Activated CD4-positive, alpha-beta T cell treated with anti-CD3 and anti-CD28 coated beads, Interleukin-2, amount 50 U/mL, for 4 hours (primary cell): ENCODE measurements at regions not wholly inside any gene's neighbourhood (a gene's known extent, or its start where the extent isn't known, plus 50 kb on each side); places are given as distances from the start of the nearest gene placed in this dataset.
"Not testable (repeated sequence)": the region's sequence is repeated elsewhere in the genome, so short reads cannot be mapped to it uniquely, and the experiment has no call there.

ENCODE experiments used
- DNase-seq, 2 experiments: peaks; one replicate each; pipeline ENCODE4 v3.0.0-alpha.2; 2020

- no peak for DNase-seq
Observed at GRCh38 chr2:18309188-18309587, 251.3 kb downstream of the RDH14 start.

GRCh38 chr2:18304849-18305248, 255.6 kb downstream of the RDH14 start:
- DNase-seq = no peak

- DNase-seq = no peak
Observed at GRCh38 chr2:18301421-18302139, 258.9 kb downstream of the RDH14 start.

GRCh38 chr2:18299423-18300212, 260.8 kb downstream of the RDH14 start:
- no peak for DNase-seq

- DNase-seq = no peak
Observed at GRCh38 chr2:18297534-18298058, 262.9 kb downstream of the RDH14 start.

GRCh38 chr2:18290386-18290785, 270.1 kb downstream of the RDH14 start:
- DNase-seq = no peak

GRCh38 chr2:18286897-18287296, 273.6 kb downstream of the RDH14 start:
- no peak for DNase-seq

GRCh38 chr2:18284331-18284730, 276.1 kb downstream of the RDH14 start:
- DNase-seq = no peak

- DNase-seq = no peak
Observed at GRCh38 chr2:18282026-18282425, 278.4 kb downstream of the RDH14 start.

GRCh38 chr2:18276583-18277075, 283.8 kb downstream of the RDH14 start:
- DNase-seq = no peak

- no peak for DNase-seq
Observed at GRCh38 chr2:18273205-18273604, 287.2 kb downstream of the RDH14 start.

GRCh38 chr2:18272148-18272494, 288.3 kb downstream of the RDH14 start:
- DNase-seq = no peak

- no peak for DNase-seq
Observed at GRCh38 chr2:18271370-18272147, 288.9 kb downstream of the RDH14 start.

- no peak for DNase-seq
Observed at GRCh38 chr2:18268400-18268799, 292.1 kb downstream of the RDH14 start.

- DNase-seq = no peak
Observed at GRCh38 chr2:18267501-18267900, 293.0 kb downstream of the RDH14 start.

- not testable (repeated sequence) for DNase-seq
Observed at GRCh38 chr2:18266699-18267098, 293.8 kb downstream of the RDH14 start.

GRCh38 chr2:18265614-18266586, 294.6 kb downstream of the RDH14 start:
- no peak for DNase-seq

GRCh38 chr2:18262601-18263000, 297.9 kb downstream of the RDH14 start:
- no peak for DNase-seq

GRCh38 chr2:18253686-18254197, 306.7 kb downstream of the RDH14 start:
- no peak for DNase-seq

- no peak for DNase-seq
Observed at GRCh38 chr2:18251486-18251885, 309.0 kb downstream of the RDH14 start.

GRCh38 chr2:18247282-18248110, 313.0 kb downstream of the RDH14 start:
- no peak for DNase-seq
